CD4-positive, alpha-beta T cell treated with Interferon gamma for 1 hour (primary cell): ENCODE measurements at regions not wholly inside any gene's neighbourhood (a gene's known extent, or its start where the extent isn't known, plus 50 kb on each side); places are given as distances from the start of the nearest gene placed in this dataset.
A peak's percentile ranks its signal among the peaks of the same experiment; 100 is the strongest.

ENCODE experiments used
- DNase-seq: peaks from one replicate; pipeline ENCODE4 v3.0.0-alpha.2; 2020

GRCh38 chr18:24677011-24677410, 216.6 kb downstream of the HRH4 start:
- no peak for DNase-seq

DNA sequence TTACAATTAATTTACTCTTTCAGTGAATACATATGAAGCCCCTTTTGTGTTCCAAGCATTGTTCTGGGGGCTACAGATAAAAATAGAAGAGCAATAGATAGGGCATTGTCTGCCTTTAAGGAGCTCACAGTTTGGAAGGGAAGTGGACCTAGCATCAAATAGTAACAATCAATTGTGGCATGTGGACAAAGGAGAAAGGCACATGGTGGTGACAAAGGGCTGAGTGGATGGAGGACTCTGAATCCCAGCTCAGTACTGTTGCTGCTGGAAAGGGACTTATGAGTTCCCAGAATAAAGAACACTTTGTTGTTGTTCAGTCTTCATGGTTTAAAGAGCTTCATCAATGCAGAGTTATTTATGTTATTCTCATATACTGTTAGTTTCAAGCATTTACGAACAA, 217.7 kb downstream of the HRH4 start:
- no peak for DNase-seq

GRCh38 chr18:24678626-24679025, 218.2 kb downstream of the HRH4 start:
- no peak for DNase-seq

GRCh38 chr18:24679062-24679461, 218.6 kb downstream of the HRH4 start:
- DNase-seq, result no peak

- no peak for DNase-seq
Measured at GRCh38 chr18:24683925-24684324, 223.5 kb downstream of the HRH4 start.

GRCh38 chr18:24685254-24685959, 225.0 kb downstream of the HRH4 start:
- DNase-seq, result no peak

DNA sequence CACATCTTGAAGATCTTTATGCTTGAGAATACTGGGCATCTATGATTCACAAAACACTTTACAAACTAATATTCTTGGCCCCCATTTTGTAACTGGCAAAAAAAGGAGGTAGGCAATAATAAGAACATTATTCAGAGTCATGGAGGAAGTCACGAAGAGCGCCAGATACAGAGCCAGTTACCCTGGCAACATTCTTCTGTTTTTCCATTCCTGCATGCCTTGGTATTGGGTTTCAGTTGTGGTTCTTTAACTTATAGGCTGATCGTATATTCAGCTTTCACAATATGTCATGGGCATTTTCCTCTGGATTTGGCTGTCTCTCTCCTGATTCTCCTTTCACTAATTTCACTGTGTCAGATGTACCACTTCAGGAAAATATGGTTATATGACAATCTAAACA, 234.7 kb downstream of the HRH4 start:
- no peak for DNase-seq

- no peak for DNase-seq
Measured at GRCh38 chr18:24702001-24702515, 241.6 kb downstream of the HRH4 start.

DNA sequence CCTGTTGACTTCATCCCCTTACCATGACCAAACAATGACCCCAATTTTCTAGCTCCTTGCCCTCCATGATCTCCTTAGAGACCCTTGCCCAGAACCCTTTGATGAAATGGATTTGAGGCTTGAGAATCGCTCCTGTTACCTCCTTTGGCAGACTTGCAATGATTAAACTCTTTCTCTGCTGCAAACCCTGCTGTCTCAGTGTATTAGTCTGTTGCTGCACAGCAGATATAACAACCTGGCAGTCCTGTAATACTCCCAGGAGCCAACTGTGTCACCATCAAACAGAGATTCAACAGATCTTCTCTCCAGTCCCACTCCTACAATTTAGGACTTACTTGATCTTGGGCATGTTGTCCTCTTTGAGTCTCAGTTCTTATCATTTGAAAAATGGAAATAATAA, 242.9 kb downstream of the HRH4 start:
- DNase-seq, result no peak

- DNase-seq, result no peak
Measured at GRCh38 chr18:24704946-24705630, 244.7 kb downstream of the HRH4 start.

GRCh38 chr18:24710474-24710873, 250.0 kb downstream of the HRH4 start:
- no peak for DNase-seq

- no peak for DNase-seq
Measured at GRCh38 chr18:24719791-24720190, 259.4 kb downstream of the HRH4 start.

GRCh38 chr18:24721388-24721787, 261.0 kb downstream of the HRH4 start:
- no peak for DNase-seq

GRCh38 chr18:24725644-24726415, 265.4 kb downstream of the HRH4 start:
- no peak for DNase-seq

- peak; percentile 24 for DNase-seq
Measured at GRCh38 chr18:24726727-24727492, 266.5 kb downstream of the HRH4 start.

GRCh38 chr18:24727685-24728084, 267.2 kb downstream of the HRH4 start:
- DNase-seq, result no peak

DNA sequence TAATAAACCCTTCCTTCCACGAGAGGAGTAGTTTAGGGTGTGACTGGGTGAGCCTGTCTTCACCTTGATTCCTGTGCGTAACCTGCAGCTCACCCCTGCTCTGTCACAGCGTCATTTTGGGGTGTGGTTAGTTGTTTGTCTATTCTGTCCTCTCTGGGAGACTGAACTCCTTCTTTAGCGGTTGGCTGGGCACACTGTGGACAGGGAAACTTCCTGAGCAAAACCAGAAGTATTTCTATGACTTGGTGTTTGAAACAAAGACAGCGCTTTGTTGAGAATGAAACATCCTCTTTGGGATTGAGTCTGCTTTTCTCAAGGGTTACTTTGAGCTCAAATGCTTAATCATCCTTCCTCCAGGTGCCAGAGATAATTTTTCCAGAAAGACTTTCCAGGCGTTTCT, 270.7 kb downstream of the HRH4 start:
- DNase-seq, result no peak

GRCh38 chr18:24731981-24732380, 271.5 kb downstream of the HRH4 start:
- DNase-seq, result no peak

- no peak for DNase-seq
Measured at GRCh38 chr18:24734058-24734457, 273.6 kb downstream of the HRH4 start.

DNA sequence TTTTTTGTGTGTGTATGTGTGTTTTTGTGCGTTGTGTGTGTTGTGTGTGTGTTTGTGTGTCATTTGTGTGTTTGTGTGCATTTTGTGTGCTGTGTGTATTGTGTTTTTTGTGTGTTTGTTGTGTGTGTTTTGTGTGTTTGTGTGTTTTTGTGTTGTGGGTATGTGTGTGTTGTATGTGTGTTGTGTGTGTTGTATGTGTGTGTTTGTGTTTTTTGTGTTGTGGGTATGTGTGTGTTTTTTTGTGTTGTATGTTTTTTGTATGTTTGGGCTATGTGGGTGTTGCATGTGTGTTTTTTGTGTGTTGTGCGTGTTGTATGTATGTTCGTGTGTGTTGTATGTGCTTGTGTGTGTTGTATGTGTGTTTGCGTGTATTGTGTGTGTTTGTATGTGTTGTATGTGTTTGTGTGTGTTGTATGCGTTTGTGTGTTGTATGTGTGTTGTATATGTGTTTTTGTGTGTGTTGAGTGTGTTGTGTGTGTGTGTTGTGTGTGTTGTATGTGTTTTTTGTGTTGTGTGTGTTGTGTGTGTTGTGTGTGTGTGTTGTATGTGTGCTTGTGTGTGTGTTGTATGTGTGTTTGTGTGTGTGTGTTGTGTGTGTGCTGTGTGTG, 275.3 kb downstream of the HRH4 start:
- no peak for DNase-seq

DNA sequence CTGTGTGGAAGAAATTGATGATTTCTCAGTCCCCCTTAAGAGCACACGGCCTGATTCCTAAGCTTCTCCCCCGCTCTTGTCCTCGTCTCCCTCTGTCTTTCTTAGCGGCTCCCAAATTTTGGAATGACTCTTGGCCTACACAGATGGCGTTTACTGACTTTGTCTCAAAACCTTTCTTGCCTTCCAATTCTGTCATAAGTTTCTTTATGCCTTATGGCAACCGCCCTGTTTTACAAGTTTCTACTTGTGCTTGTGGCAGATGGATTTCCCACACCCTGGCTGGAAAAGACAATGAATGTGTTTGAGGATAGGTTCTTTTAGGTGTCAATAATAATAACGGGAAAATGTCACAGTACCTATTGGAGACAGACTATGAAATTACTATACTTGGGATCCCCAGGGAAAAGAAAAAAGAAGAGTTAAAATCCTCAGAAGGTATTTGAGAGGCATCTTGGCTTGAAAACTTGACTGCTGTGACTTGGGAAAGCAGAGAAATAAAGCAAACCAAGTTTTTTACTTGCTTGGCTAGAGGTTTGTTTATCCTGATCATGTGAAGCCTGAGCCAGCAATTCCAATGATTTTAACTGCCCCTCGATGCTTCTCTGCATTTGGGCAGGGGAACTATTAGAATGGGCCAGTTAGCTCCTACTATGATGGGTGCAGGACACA, 276.4 kb downstream of the HRH4 start:
- no peak for DNase-seq

GRCh38 chr18:24740829-24741228, 280.4 kb downstream of the HRH4 start:
- DNase-seq, result no peak
